ENCODE measurements at regions not wholly inside any gene's neighbourhood (a gene's known extent, or its start where the extent isn't known, plus 50 kb on each side); places are given as distances from the start of the nearest gene placed in this dataset.

DNA sequence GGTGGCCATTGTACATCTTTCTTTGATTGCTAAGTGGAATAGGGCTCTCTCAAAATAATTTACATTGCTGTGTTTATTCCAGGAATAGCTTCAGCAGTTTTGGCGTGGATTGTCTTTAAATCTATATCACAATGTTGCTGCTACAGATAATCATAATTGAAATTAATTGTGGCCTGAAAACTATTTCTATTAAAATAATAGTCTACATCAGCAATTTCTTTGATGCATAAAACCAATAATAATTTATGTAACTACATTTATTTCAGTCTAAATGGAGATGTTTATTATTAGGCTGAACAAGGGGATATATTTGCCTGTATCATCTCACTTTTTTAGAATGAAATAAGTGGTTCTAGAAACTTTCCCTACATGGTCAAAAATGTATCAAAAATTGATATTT, 456.0 kb upstream of the CTNND2 start:
- no peak for TF ChIP-seq EP300 (IDR thresholded peaks at IDR 0.05)
- TF ChIP-seq, protein P1, sequence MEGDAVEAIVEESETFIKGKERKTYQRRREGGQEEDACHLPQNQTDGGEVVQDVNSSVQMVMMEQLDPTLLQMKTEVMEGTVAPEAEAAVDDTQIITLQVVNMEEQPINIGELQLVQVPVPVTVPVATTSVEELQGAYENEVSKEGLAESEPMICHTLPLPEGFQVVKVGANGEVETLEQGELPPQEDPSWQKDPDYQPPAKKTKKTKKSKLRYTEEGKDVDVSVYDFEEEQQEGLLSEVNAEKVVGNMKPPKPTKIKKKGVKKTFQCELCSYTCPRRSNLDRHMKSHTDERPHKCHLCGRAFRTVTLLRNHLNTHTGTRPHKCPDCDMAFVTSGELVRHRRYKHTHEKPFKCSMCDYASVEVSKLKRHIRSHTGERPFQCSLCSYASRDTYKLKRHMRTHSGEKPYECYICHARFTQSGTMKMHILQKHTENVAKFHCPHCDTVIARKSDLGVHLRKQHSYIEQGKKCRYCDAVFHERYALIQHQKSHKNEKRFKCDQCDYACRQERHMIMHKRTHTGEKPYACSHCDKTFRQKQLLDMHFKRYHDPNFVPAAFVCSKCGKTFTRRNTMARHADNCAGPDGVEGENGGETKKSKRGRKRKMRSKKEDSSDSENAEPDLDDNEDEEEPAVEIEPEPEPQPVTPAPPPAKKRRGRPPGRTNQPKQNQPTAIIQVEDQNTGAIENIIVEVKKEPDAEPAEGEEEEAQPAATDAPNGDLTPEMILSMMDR (IDR thresholded peaks at IDR 0.05): no peak
